GM12878 (cell line): ENCODE measurements at regions not wholly inside any gene's neighbourhood (a gene's known extent, or its start where the extent isn't known, plus 50 kb on each side); places are given as distances from the start of the nearest gene placed in this dataset.

ENCODE experiments used
- ETV6 ChIP-seq, 2 experiments: fragments of 450-650 bp in 1 of 2; IDR thresholded peaks in 1 of 2; conservative IDR thresholded peaks in 1 of 2; 2 replicates each; pipeline ENCODE4 v1.6.1; 2014; ENCODE audit warnings: antibody characterized with exemption in 1 of 2, borderline replicate concordance in 1 of 2, low read depth in 1 of 2, mild to moderate bottlenecking in 1 of 2, moderate library complexity in 1 of 2
- EZH2 ChIP-seq: IDR thresholded peaks from 2 replicates; pipeline ENCODE4 v1.6.1; 2012; ENCODE audit warnings: low read depth, mild to moderate bottlenecking, control low read depth, inconsistent platforms, low read length, borderline replicate concordance; ENCODE audit not compliant: control insufficient read depth
- GATAD2B ChIP-seq: fragments of 450-650 bp; conservative IDR thresholded peaks from 2 replicates; pipeline ENCODE4 v1.6.1; 2017; ENCODE audit warnings: low read depth, mild to moderate bottlenecking, moderate library complexity
- JUND ChIP-seq: IDR thresholded peaks from 2 replicates; pipeline ENCODE4 v1.6.1; 2012; ENCODE audit warnings: low read depth, mild to moderate bottlenecking, low read length, improper control_type of control experiment, moderate library complexity
- MYC ChIP-seq: IDR thresholded peaks from 2 replicates; pipeline ENCODE4 v1.6.1; 2011; ENCODE audit warnings: mild to moderate bottlenecking, low read length, moderate library complexity, inconsistent platforms; ENCODE audit not compliant: insufficient read depth, insufficient replicate concordance, insufficient read length, severe bottlenecking
- POLR2A ChIP-seq: IDR thresholded peaks from 2 replicates; pipeline ENCODE4 v1.6.1; 2011; ENCODE audit warnings: low read depth, mild to moderate bottlenecking, low read length
- RAD21 ChIP-seq: IDR thresholded peaks from 2 replicates; pipeline ENCODE4 v1.6.1; 2011; ENCODE audit warnings: mild to moderate bottlenecking, low read depth, low read length, moderate library complexity; ENCODE audit not compliant: insufficient read depth
- RB1 ChIP-seq: fragments of 450-650 bp; formaldehyde crosslinking; IDR thresholded peaks from 2 replicates; pipeline ENCODE4 v1.6.1; 2017; ENCODE audit warnings: mild to moderate bottlenecking, borderline replicate concordance
- STAT1 ChIP-seq: fragments of 450-650 bp; conservative IDR thresholded peaks from 2 replicates; pipeline ENCODE4 v1.6.1; 2014; ENCODE audit warnings: antibody characterized with exemption, mild to moderate bottlenecking
- TF ChIP-seq, protein P1 (sequence below), 3 experiments: IDR thresholded peaks in 2 of 3; conservative IDR thresholded peaks in 1 of 3; 2 replicates each; pipeline ENCODE4 v1.5.1; 2011; ENCODE audit warnings: low read depth in 3 of 3, low read length in 3 of 3, mild to moderate bottlenecking in 3 of 3, control low read depth in 2 of 3, moderate library complexity in 2 of 3, inconsistent platforms in 1 of 3, mixed read lengths in 1 of 3; ENCODE audit not compliant: control insufficient read depth in 2 of 3, insufficient read depth in 1 of 3; ENCODE audit errors: extremely low read depth in 1 of 3
- TF ChIP-seq, protein P2 (sequence below): IDR thresholded peaks from 2 replicates; pipeline ENCODE4 v1.6.1; 2012; ENCODE audit warnings: low read length, inconsistent platforms

DNA sequence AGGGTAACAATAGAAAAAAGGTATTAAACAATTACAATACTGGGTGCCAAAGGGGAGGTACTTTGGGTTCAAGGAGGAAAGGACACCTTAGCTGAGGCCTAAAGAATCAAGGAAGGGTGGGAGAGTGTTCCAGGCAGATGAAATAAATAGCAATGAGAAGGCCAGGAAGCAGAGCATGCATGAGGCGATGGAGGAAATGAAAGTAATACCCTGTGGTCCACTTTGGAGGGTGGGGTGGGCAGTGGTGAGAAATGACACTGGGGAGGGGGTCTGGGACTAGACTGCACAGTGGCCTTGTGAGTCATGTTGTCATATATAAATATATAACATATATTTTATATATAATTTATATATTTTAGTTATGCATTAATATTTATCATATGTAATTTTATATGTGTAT is 55.9 kb downstream of the BHLHE40 start:
- TF ChIP-seq RB1, result no peak
- TF ChIP-seq, protein P1, sequence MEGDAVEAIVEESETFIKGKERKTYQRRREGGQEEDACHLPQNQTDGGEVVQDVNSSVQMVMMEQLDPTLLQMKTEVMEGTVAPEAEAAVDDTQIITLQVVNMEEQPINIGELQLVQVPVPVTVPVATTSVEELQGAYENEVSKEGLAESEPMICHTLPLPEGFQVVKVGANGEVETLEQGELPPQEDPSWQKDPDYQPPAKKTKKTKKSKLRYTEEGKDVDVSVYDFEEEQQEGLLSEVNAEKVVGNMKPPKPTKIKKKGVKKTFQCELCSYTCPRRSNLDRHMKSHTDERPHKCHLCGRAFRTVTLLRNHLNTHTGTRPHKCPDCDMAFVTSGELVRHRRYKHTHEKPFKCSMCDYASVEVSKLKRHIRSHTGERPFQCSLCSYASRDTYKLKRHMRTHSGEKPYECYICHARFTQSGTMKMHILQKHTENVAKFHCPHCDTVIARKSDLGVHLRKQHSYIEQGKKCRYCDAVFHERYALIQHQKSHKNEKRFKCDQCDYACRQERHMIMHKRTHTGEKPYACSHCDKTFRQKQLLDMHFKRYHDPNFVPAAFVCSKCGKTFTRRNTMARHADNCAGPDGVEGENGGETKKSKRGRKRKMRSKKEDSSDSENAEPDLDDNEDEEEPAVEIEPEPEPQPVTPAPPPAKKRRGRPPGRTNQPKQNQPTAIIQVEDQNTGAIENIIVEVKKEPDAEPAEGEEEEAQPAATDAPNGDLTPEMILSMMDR (IDR thresholded peaks at IDR 0.05 in 2 of 3, conservative IDR thresholded peaks at IDR 0.05 in 1 of 3; ENCODE audit: control insufficient read depth in 2 of 3, extremely low read depth in 1 of 3, insufficient read depth in 1 of 3, low read depth in 3 of 3, low read length in 3 of 3), result no peak
- TF ChIP-seq POLR2A, result no peak
- no peak for TF ChIP-seq STAT1
- TF ChIP-seq MYC, result no peak
- TF ChIP-seq, protein P2, sequence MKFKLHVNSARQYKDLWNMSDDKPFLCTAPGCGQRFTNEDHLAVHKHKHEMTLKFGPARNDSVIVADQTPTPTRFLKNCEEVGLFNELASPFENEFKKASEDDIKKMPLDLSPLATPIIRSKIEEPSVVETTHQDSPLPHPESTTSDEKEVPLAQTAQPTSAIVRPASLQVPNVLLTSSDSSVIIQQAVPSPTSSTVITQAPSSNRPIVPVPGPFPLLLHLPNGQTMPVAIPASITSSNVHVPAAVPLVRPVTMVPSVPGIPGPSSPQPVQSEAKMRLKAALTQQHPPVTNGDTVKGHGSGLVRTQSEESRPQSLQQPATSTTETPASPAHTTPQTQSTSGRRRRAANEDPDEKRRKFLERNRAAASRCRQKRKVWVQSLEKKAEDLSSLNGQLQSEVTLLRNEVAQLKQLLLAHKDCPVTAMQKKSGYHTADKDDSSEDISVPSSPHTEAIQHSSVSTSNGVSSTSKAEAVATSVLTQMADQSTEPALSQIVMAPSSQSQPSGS, result no peak
- no peak for TF ChIP-seq GATAD2B
- no peak for TF ChIP-seq EZH2
- no peak for TF ChIP-seq RAD21
- no peak for TF ChIP-seq JUND
- no peak for TF ChIP-seq ETV6 (conservative IDR thresholded peaks at IDR 0.05 in 1 of 2, IDR thresholded peaks at IDR 0.05 in 1 of 2; ENCODE audit: borderline replicate concordance in 1 of 2, low read depth in 1 of 2)
